MM.1S (cell line): ENCODE measurements at regions not wholly inside any gene's neighbourhood (a gene's known extent, or its start where the extent isn't known, plus 50 kb on each side); places are given as distances from the start of the nearest gene placed in this dataset.

Source experiments
- CTCF ChIP-seq: fragments of 300-600 bp; sonication (generic); IDR thresholded peaks from 2 replicates; pipeline ENCODE4 v1.5.1; 2016; ENCODE audit warnings: antibody characterized with exemption, low read length, mixed read lengths
- EZH2 ChIP-seq: fragments of 300-600 bp; sonication (generic); optimal IDR thresholded peaks from 2 replicates; pipeline ENCODE3; 2017; ENCODE audit warnings: low read depth, mild to moderate bottlenecking, antibody characterized with exemption, low read length, mixed read lengths

- TF ChIP-seq CTCF (no peak), EZH2 (no peak)
Measured at GRCh38 chr3:182323898-182324297, 469.4 kb upstream of the ATP11B start.
